H1 (cell line): ENCODE measurements at regions not wholly inside any gene's neighbourhood (a gene's known extent, or its start where the extent isn't known, plus 50 kb on each side); places are given as distances from the start of the nearest gene placed in this dataset.

ENCODE experiments used
- CTCF ChIA-PET: fragments of 300-600 bp; sonication (Branson Sonifier 250); formaldehyde crosslinking; loops from one replicate; lab custom pipeline; 2021; ENCODE audit not compliant: partially characterized antibody; lab: Charles Lee
- POLR2A ChIA-PET: fragments of 300-600 bp; sonication (Branson Sonifier 250); formaldehyde crosslinking; loops from one replicate; lab custom pipeline; 2021; ENCODE audit warnings: inconsistent platforms; ENCODE audit not compliant: partially characterized antibody; lab: Charles Lee
- DNase-seq, 2 experiments: peaks; one replicate each; pipeline versions ENCODE4 v3.0.0 to v3.0.0-alpha.2; 2010 to 2022; ENCODE audit warnings: low spot score in 2 of 2, low read depth in 1 of 2, mixed read lengths in 1 of 2
- FAIRE-seq: peaks from 2 replicates; lab custom pipeline; 2011; peaks lifted over from hg19 to GRCh38; lab: Jason Lieb, UNC
- H2AFZ ChIP-seq: 2 replicates; pipeline ENCODE4 v1.8.1; 2012; ENCODE audit warnings: low read length, inconsistent platforms
- H2AK5ac ChIP-seq: 2 replicates; pipeline ENCODE4 v1.6.1; 2013; ENCODE audit warnings: low read depth, low read length
- H2BK120ac ChIP-seq: replicated peaks from 2 replicates; pipeline ENCODE3; 2013; ENCODE audit warnings: low read depth, low read length, inconsistent platforms
- H2BK12ac ChIP-seq: 2 replicates; pipeline ENCODE4 v1.6.1; 2013; ENCODE audit warnings: low read depth, low read length
- H2BK15ac ChIP-seq: 2 replicates; pipeline ENCODE4 v1.6.1; 2013; ENCODE audit warnings: low read length
- H2BK20ac ChIP-seq: 2 replicates; pipeline ENCODE4 v1.6.1; 2013; ENCODE audit warnings: low read length
- H2BK5ac ChIP-seq: 2 replicates; pipeline ENCODE4 v1.6.1; 2013; ENCODE audit warnings: low read depth, low read length
- H3K14ac ChIP-seq: 2 replicates; pipeline ENCODE4 v1.6.1; 2013; ENCODE audit warnings: inconsistent platforms; ENCODE audit not compliant: insufficient read length
- H3K18ac ChIP-seq: 2 replicates; pipeline ENCODE4 v1.6.1; 2013; ENCODE audit warnings: low read length; ENCODE audit errors: extremely low read depth
- H3K23ac ChIP-seq: 2 replicates; pipeline ENCODE4 v1.6.1; 2013; ENCODE audit warnings: inconsistent platforms; ENCODE audit not compliant: insufficient read length
- H3K23me2 ChIP-seq: 2 replicates; pipeline ENCODE4 v1.6.1; 2013; ENCODE audit warnings: low read depth, low read length
- H3K27ac ChIP-seq: 2 replicates; pipeline ENCODE4 v1.6.1; 2011; ENCODE audit warnings: low read depth, low read length, inconsistent platforms
- H3K27me3 ChIP-seq, 4 experiments: replicated peaks in 1 of 4; 1 replicate in 1 of 4; 2 replicates in 3 of 4; pipeline versions ENCODE4 v1.6.1 to v1.8.1; 2011 to 2013; ENCODE audit warnings: low read length in 3 of 4, mild to moderate bottlenecking in 3 of 4, inconsistent platforms in 2 of 4, mixed read lengths in 2 of 4, moderate library complexity in 1 of 4; ENCODE audit not compliant: control insufficient read depth in 3 of 4, insufficient read depth in 3 of 4; ENCODE audit errors: extremely low read depth in 1 of 4
- H3K36me3 ChIP-seq, 4 experiments: 2 replicates each; pipeline versions ENCODE4 v1.6.1 to v1.8.1; 2011 to 2013; ENCODE audit warnings: mild to moderate bottlenecking in 4 of 4, low read length in 3 of 4, moderate library complexity in 2 of 4, control low read depth in 1 of 4, inconsistent platforms in 1 of 4; ENCODE audit not compliant: insufficient read depth in 4 of 4, control insufficient read depth in 2 of 4
- H3K4ac ChIP-seq: replicated peaks from 2 replicates; pipeline ENCODE3; 2013; ENCODE audit warnings: low read length, low read depth, mixed read lengths, inconsistent platforms; ENCODE audit not compliant: insufficient read length
- H3K4me1 ChIP-seq, 4 experiments: replicated peaks in 1 of 4; 1 replicate in 1 of 4; 2 replicates in 3 of 4; pipeline versions ENCODE4 v1.6.1 to v1.8.1; 2011 to 2013; ENCODE audit warnings: low read length in 3 of 4, inconsistent platforms in 2 of 4, mixed read lengths in 1 of 4; ENCODE audit not compliant: insufficient read depth in 4 of 4, control insufficient read depth in 3 of 4
- H3K4me2 ChIP-seq, 2 experiments: 2 replicates each; pipeline versions ENCODE4 v1.6.1 to v1.8.1; 2011 to 2013; ENCODE audit warnings: low read depth in 2 of 2, low read length in 2 of 2, control low read depth in 1 of 2, inconsistent platforms in 1 of 2, mild to moderate bottlenecking in 1 of 2; ENCODE audit not compliant: insufficient read depth in 1 of 2
- H3K4me3 ChIP-seq, 4 experiments: fragments of 200-600, 300-600 bp in 1 of 4; sonication (generic), shearing (Covaris generic), sonication (Bioruptor Twin) in 1 of 4; 2 replicates each; pipeline versions ENCODE4 v1.5.1 to v1.8.1; 2011 to 2016; ENCODE audit warnings: low read length in 4 of 4, low read depth in 3 of 4, control low read depth in 2 of 4, inconsistent platforms in 2 of 4, mild to moderate bottlenecking in 2 of 4, mixed read lengths in 1 of 4, moderate library complexity in 1 of 4; ENCODE audit not compliant: insufficient read depth in 2 of 4; ENCODE audit errors: extremely low read depth in 1 of 4
- H3K56ac ChIP-seq: replicated peaks from 2 replicates; pipeline ENCODE3; 2013; ENCODE audit warnings: low read depth, mild to moderate bottlenecking, mixed read lengths, low read length, inconsistent platforms; ENCODE audit not compliant: insufficient read length
- H3K79me1 ChIP-seq: 2 replicates; pipeline ENCODE4 v1.6.1; 2013; ENCODE audit warnings: low read depth, low read length, control low read depth
- H3K79me2 ChIP-seq, 2 experiments: 2 replicates each; pipeline versions ENCODE4 v1.6.1 to v1.8.1; 2012 to 2013; ENCODE audit warnings: low read length in 2 of 2, mild to moderate bottlenecking in 2 of 2, inconsistent platforms in 1 of 2; ENCODE audit not compliant: insufficient read depth in 2 of 2, control insufficient read depth in 1 of 2
- H3K9ac ChIP-seq, 4 experiments: replicated peaks in 1 of 4; 1 replicate in 1 of 4; 2 replicates in 3 of 4; pipeline versions ENCODE4 v1.6.1 to v1.8.1; 2011 to 2013; ENCODE audit warnings: low read depth in 3 of 4, low read length in 3 of 4, control low read depth in 2 of 4, mild to moderate bottlenecking in 2 of 4, moderate library complexity in 2 of 4, inconsistent platforms in 1 of 4; ENCODE audit errors: extremely low read depth in 1 of 4
- H3K9me3 ChIP-seq, 2 experiments: 2 replicates each; pipeline versions ENCODE4 v1.6.1 to v1.8.1; 2012 to 2013; ENCODE audit warnings: mild to moderate bottlenecking in 2 of 2, moderate library complexity in 2 of 2, control low read depth in 1 of 2, inconsistent platforms in 1 of 2, low read depth in 1 of 2, low read length in 1 of 2, mixed read lengths in 1 of 2; ENCODE audit not compliant: insufficient read depth in 2 of 2
- H4K20me1 ChIP-seq, 2 experiments: replicated peaks in 1 of 2; 2 replicates each; pipeline versions ENCODE3 to v1.8.1; 2011 to 2013; ENCODE audit warnings: inconsistent platforms in 2 of 2, low read length in 2 of 2, mild to moderate bottlenecking in 1 of 2; ENCODE audit not compliant: insufficient read depth in 2 of 2, control insufficient read depth in 1 of 2
- H4K5ac ChIP-seq: 2 replicates; pipeline ENCODE4 v1.6.1; 2013; ENCODE audit warnings: low read length, low read depth, mixed read lengths, inconsistent platforms; ENCODE audit not compliant: insufficient read length
- H4K8ac ChIP-seq: 2 replicates; pipeline ENCODE4 v1.8.0; 2013; ENCODE audit warnings: mild to moderate bottlenecking, moderate library complexity, low read length, inconsistent platforms; ENCODE audit not compliant: insufficient read depth; ENCODE audit errors: extremely low read depth
- H4K91ac ChIP-seq: replicated peaks from 2 replicates; pipeline ENCODE3; 2013; ENCODE audit warnings: low read length, mixed read lengths, inconsistent platforms; ENCODE audit not compliant: insufficient read length
- BACH1 ChIP-seq: IDR thresholded peaks from 2 replicates; pipeline ENCODE4 v1.6.1; 2012; ENCODE audit warnings: low read length, improper control_type of control experiment
- BCL11A ChIP-seq, 2 experiments: IDR thresholded peaks; one replicate each; pipeline ENCODE4 v1.6.1; 2011; ENCODE audit warnings: low read depth in 2 of 2, low read length in 2 of 2, mild to moderate bottlenecking in 2 of 2
- CBX8 ChIP-seq: fragments of 300-800, 300-1000 bp; sonication (generic); IDR thresholded peaks from 2 replicates; pipeline ENCODE4 v1.7.1; 2016; ENCODE audit warnings: low read depth, low read length, borderline replicate concordance
- CHD2 ChIP-seq: IDR thresholded peaks from 2 replicates; pipeline ENCODE4 v1.6.1; 2012; ENCODE audit warnings: low read length, improper control_type of control experiment
- EZH2 ChIP-seq: fragments of 200-600 bp; sonication (generic); IDR thresholded peaks from 2 replicates; pipeline ENCODE4 v1.7.1; 2012; ENCODE audit warnings: low read depth, mild to moderate bottlenecking, moderate library complexity, low read length, inconsistent platforms; ENCODE audit not compliant: severe bottlenecking
- GABPA ChIP-seq: IDR thresholded peaks from 2 replicates; pipeline ENCODE4 v1.6.1; 2011; ENCODE audit warnings: mild to moderate bottlenecking, low read length, moderate library complexity, borderline replicate concordance; ENCODE audit not compliant: insufficient read depth
- GTF2F1 ChIP-seq: IDR thresholded peaks from 2 replicates; pipeline ENCODE4 v1.6.1; 2012; ENCODE audit warnings: low read depth, low read length, improper control_type of control experiment, borderline replicate concordance
- HDAC6 ChIP-seq: IDR thresholded peaks from one replicate; pipeline ENCODE4 v1.7.1; 2012; ENCODE audit warnings: low read depth, mild to moderate bottlenecking, inconsistent platforms, low read length, moderate library complexity
- JUN ChIP-seq: IDR thresholded peaks from 2 replicates; pipeline ENCODE4 v1.6.1; 2011; ENCODE audit warnings: low read depth, mild to moderate bottlenecking, improper control_type of control experiment, low read length
- RAD21 ChIP-seq, 2 experiments: IDR thresholded peaks in 1 of 2; conservative IDR thresholded peaks in 1 of 2; 2 replicates each; pipeline ENCODE4 v1.6.1; 2011; ENCODE audit warnings: low read depth in 2 of 2, low read length in 2 of 2, improper control_type of control experiment in 1 of 2, inconsistent platforms in 1 of 2, mild to moderate bottlenecking in 1 of 2, moderate library complexity in 1 of 2
- RXRA ChIP-seq: IDR thresholded peaks from 2 replicates; pipeline ENCODE4 v1.6.1; 2011; ENCODE audit warnings: low read depth, mild to moderate bottlenecking, low read length, moderate library complexity; ENCODE audit not compliant: insufficient read depth
- SAP30 ChIP-seq: fragments of 300-600 bp; sonication (generic); IDR thresholded peaks from 2 replicates; pipeline ENCODE4 v1.7.1; 2012; ENCODE audit warnings: low read length, moderate library complexity, mild to moderate bottlenecking, inconsistent platforms; ENCODE audit not compliant: insufficient read depth, insufficient replicate concordance
- TCF12 ChIP-seq: IDR thresholded peaks from 2 replicates; pipeline ENCODE4 v1.6.1; 2011; ENCODE audit warnings: low read depth, mild to moderate bottlenecking, low read length
- USF2 ChIP-seq: IDR thresholded peaks from 2 replicates; pipeline ENCODE4 v1.6.1; 2011; ENCODE audit warnings: low read length, improper control_type of control experiment
- WGBS, 2 experiments: shearing (Covaris generic) in 1 of 2; methylation state at CpG; one replicate each; pipeline versions ENCODE4 v1.1.6 to v1.1.7; 2013 to 2015; ENCODE audit warnings: low lambda C conversion rate in 2 of 2, mixed read lengths in 2 of 2, inconsistent platforms in 1 of 2, low coverage in 1 of 2, missing lambda C conversion rate in 1 of 2; ENCODE audit not compliant: insufficient replicate concordance in 2 of 2, insufficient coverage in 1 of 2, insufficient read length in 1 of 2; ENCODE audit errors: extremely low coverage in 1 of 2, missing lambda C conversion rate in 1 of 2; 5-methylcytosine and 5-hydroxymethylcytosine counted together

GRCh38 chr4:136755531-136755916, 776.8 kb downstream of the PCDH18 start:
- Histone ChIP-seq H3K23ac (no peak overlapping the region), H2BK20ac (no peak overlapping the region), H2BK120ac (no peak overlapping the region), H4K20me1 (no peaks in the 10 kb centered on the region), H3K4me2 (no peak overlapping the region), H4K5ac (no peak overlapping the region), H3K36me3 (no peaks in the 10 kb centered on the region), H3K27ac (no peak overlapping the region), H3K4ac (no peak overlapping the region), H3K23me2 (no peaks in the 10 kb centered on the region), H3K9ac (no peak overlapping the region), H3K27me3 (no peaks in the 10 kb centered on the region), H3K79me2 (no peaks in the 10 kb centered on the region), H3K4me3 (no peak overlapping the region), H3K18ac (no peak overlapping the region), H2BK12ac (no peak overlapping the region), H4K8ac (no peak overlapping the region), H3K79me1 (no peaks in the 10 kb centered on the region), H2BK5ac (no peak overlapping the region), H4K91ac (no peak overlapping the region), H3K14ac (no peak overlapping the region), H2AFZ (no peak overlapping the region), H2AK5ac (no peak overlapping the region), H3K4me1 (peaks cover 0 to 9% (median 4%) of the 10 kb centered on the region in 4 experiments; a peak in 2 of 7 replicates), H2BK15ac (no peak overlapping the region), H3K56ac (no peak overlapping the region), H3K9me3 (no peaks in the 10 kb centered on the region)
- WGBS, 2 experiments, result 83% methylated on average over 1 of the region's 1 CpG; no CpG with 5 or more reads in 1 of the 2 experiments
- FAIRE-seq, result no peak
- POLR2A ChIA-PET, result no interaction called here
- CTCF ChIA-PET, result no interaction called here
- no peak for DNase-seq
- TF ChIP-seq TCF12 (no peak), BACH1 (no peak), BCL11A (IDR thresholded peaks at IDR 0.05; ENCODE audit: low read depth in 2 of 2, low read length in 2 of 2) (no peak), CHD2 (no peak), CBX8 (no peak), USF2 (no peak), JUN (no peak), RXRA (no peak), GTF2F1 (no peak), SAP30 (no peak), RAD21 (IDR thresholded peaks at IDR 0.05 in 1 of 2, conservative IDR thresholded peaks at IDR 0.05 in 1 of 2; ENCODE audit: low read depth in 2 of 2, low read length in 2 of 2) (no peak), HDAC6 (no peak), EZH2 (no peak), GABPA (no peak)
